MV-4-11 (cell line): ENCODE measurements at regions not wholly inside any gene's neighbourhood (a gene's known extent, or its start where the extent isn't known, plus 50 kb on each side); places are given as distances from the start of the nearest gene placed in this dataset.
"Not testable (repeated sequence)": the region's sequence is repeated elsewhere in the genome, so short reads cannot be mapped to it uniquely, and the experiment has no call there.

Source experiments
- DNase-seq: peaks from one replicate; lab custom pipeline; 2025; lab: John Stamatoyannopoulos, UW

- DNase-seq: no peak
Observed at GRCh38 chr9:29556746-29557145, 1983.5 kb upstream of the C9orf72 start.

- no peak for DNase-seq
Observed at GRCh38 chr9:29564564-29564963, 1991.3 kb upstream of the C9orf72 start.

GRCh38 chr9:29575219-29575618 is 2001.9 kb upstream of the C9orf72 start:
- no peak for DNase-seq

- no peak for DNase-seq
Observed at GRCh38 chr9:29588361-29588760, 2015.1 kb upstream of the C9orf72 start.

- no peak for DNase-seq
Observed at GRCh38 chr9:29609282-29609681, 2036.0 kb upstream of the C9orf72 start.

GRCh38 chr9:29613773-29614172 is 2040.5 kb upstream of the C9orf72 start:
- DNase-seq: no peak

GRCh38 chr9:29616844-29617243 is 2043.6 kb upstream of the C9orf72 start:
- DNase-seq: no peak

GRCh38 chr9:29625292-29625731 is 2052.0 kb upstream of the C9orf72 start:
- no peak for DNase-seq

- DNase-seq: no peak
Observed at GRCh38 chr9:29625931-29626330, 2052.7 kb upstream of the C9orf72 start.

GRCh38 chr9:29628856-29629255 is 2055.6 kb upstream of the C9orf72 start:
- not testable (repeated sequence) for DNase-seq

- no peak for DNase-seq
Observed at GRCh38 chr9:29637471-29638237, 2064.4 kb upstream of the C9orf72 start.

- peak; percentile 15 for DNase-seq
Observed at GRCh38 chr9:29640507-29640906, 2067.2 kb upstream of the C9orf72 start.

- no peak for DNase-seq
Observed at GRCh38 chr9:29644514-29644913, 2071.2 kb upstream of the C9orf72 start.

GRCh38 chr9:29647451-29647850 is 2074.2 kb upstream of the C9orf72 start:
- DNase-seq: no peak

GRCh38 chr9:29648132-29648531 is 2074.9 kb upstream of the C9orf72 start:
- DNase-seq: no peak

GRCh38 chr9:29648601-29649000 is 2075.3 kb upstream of the C9orf72 start:
- DNase-seq: no peak

GRCh38 chr9:29656641-29657406 is 2083.5 kb upstream of the C9orf72 start:
- DNase-seq: no peak

GRCh38 chr9:29657821-29658220 is 2084.5 kb upstream of the C9orf72 start:
- DNase-seq: no peak

GRCh38 chr9:29659014-29659413 is 2085.7 kb upstream of the C9orf72 start:
- no peak for DNase-seq

- no peak for DNase-seq
Observed at GRCh38 chr9:29659736-29660135, 2086.5 kb upstream of the C9orf72 start.

- DNase-seq: no peak
Observed at GRCh38 chr9:29668732-29669131, 2095.5 kb upstream of the C9orf72 start.

GRCh38 chr9:29669613-29670012 is 2096.3 kb upstream of the C9orf72 start:
- no peak for DNase-seq

- no peak for DNase-seq
Observed at GRCh38 chr9:29685531-29685930, 2112.2 kb upstream of the C9orf72 start.
